Panc1 (cell line): ENCODE measurements at regions not wholly inside any gene's neighbourhood (a gene's known extent, or its start where the extent isn't known, plus 50 kb on each side); places are given as distances from the start of the nearest gene placed in this dataset.

Experiments
- ATAC-seq: fragments of 200-7000 bp; cut with Tn5 transposase; 2 replicates; pipeline ENCODE4 v1.9.1; 2020; ENCODE audit warnings: mild to moderate bottlenecking, moderate library complexity
- BruUV-seq: library from RNA; stranded (reverse); fragments of 400-500 nt; replicated peaks from 2 replicates; lab custom pipeline; 2021; lab: Mats Ljungman, UMichigan
- CTCF ChIA-PET: fragments of 300-600 bp; sonication (Branson Sonifier 250); formaldehyde crosslinking; loops from one replicate; lab custom pipeline; 2022; ENCODE audit warnings: antibody characterized with exemption; lab: Charles Lee
- POLR2A ChIA-PET: fragments of 300-600 bp; sonication (Branson Sonifier 250); formaldehyde crosslinking; loops from one replicate; lab custom pipeline; 2022; ENCODE audit warnings: antibody characterized with exemption; lab: Charles Lee
- DNase-seq: peaks from one replicate; pipeline ENCODE4 v3.0.0-alpha.2; 2010; ENCODE audit warnings: low read depth, low spot score
- H3K27ac ChIP-seq: 2 replicates; pipeline ENCODE4 v1.5.1; 2011; ENCODE audit warnings: mild to moderate bottlenecking, low read length, inconsistent platforms
- H3K27me3 ChIP-seq: fragments of 200-500 bp; sonication (Bioruptor generic); 2 replicates; pipeline ENCODE4 v1.6.0; 2014; ENCODE audit warnings: low read length, inconsistent platforms; ENCODE audit not compliant: control insufficient read depth, insufficient read depth
- H3K36me3 ChIP-seq: fragments of 200-500 bp; sonication (Bioruptor generic); 2 replicates; pipeline ENCODE4 v1.5.1; 2014; ENCODE audit warnings: inconsistent platforms, mild to moderate bottlenecking, low read length, moderate library complexity; ENCODE audit not compliant: control insufficient read depth, insufficient read depth
- H3K4me1 ChIP-seq: 2 replicates; pipeline ENCODE4 v1.5.1; 2011; ENCODE audit warnings: inconsistent platforms, mild to moderate bottlenecking, low read length, moderate library complexity; ENCODE audit not compliant: control insufficient read depth, insufficient read depth
- H3K4me3 ChIP-seq, 2 experiments: 2 replicates each; pipeline ENCODE4 v1.5.1; 2011 to 2012; ENCODE audit warnings: low read depth in 2 of 2, low read length in 2 of 2, mild to moderate bottlenecking in 2 of 2, inconsistent platforms in 1 of 2, moderate library complexity in 1 of 2
- H3K9me3 ChIP-seq: fragments of 200-500 bp; sonication (Bioruptor generic); 2 replicates; pipeline ENCODE4 v1.5.1; 2014; ENCODE audit warnings: low read depth, mild to moderate bottlenecking, inconsistent platforms, low read length, moderate library complexity; ENCODE audit not compliant: control insufficient read depth, insufficient read depth
- CTCF ChIP-seq: fragments of 450-650 bp; IDR thresholded peaks from 2 replicates; pipeline ENCODE4 v1.5.1; 2017; ENCODE audit warnings: mild to moderate bottlenecking
- POLR2AphosphoS5 ChIP-seq: IDR thresholded peaks from 2 replicates; pipeline ENCODE4 v1.6.1; 2012; ENCODE audit warnings: mild to moderate bottlenecking, low read depth, low read length, moderate library complexity
- REST ChIP-seq, 2 experiments: IDR thresholded peaks; 2 replicates each; pipeline ENCODE4 v1.6.1; 2011 to 2012; ENCODE audit warnings: low read depth in 2 of 2, control low read depth in 1 of 2, low read length in 1 of 2, mild to moderate bottlenecking in 1 of 2, moderate library complexity in 1 of 2; ENCODE audit not compliant: insufficient read depth in 1 of 2
- SIN3A ChIP-seq: IDR thresholded peaks from 2 replicates; pipeline ENCODE4 v1.6.1; 2012; ENCODE audit warnings: low read depth, mild to moderate bottlenecking, low read length, moderate library complexity, borderline replicate concordance; ENCODE audit not compliant: insufficient read depth
- TCF7L2 ChIP-seq: IDR thresholded peaks from 2 replicates; pipeline ENCODE4 v1.6.1; 2011; ENCODE audit warnings: mild to moderate bottlenecking, low read depth, low read length, inconsistent platforms
- in situ Hi-C: cut with HindIII; loops from 2 replicates; pipeline ENCODE4 v1.10.0; 2016; ENCODE audit warnings: low sequenced_read_pairs, low pct_unique_long_range_greater_than_20kb
- intact Hi-C: fragments of 100-400 bp; cut with micrococcal nuclease; formaldehyde crosslinking; loops from one replicate; pipeline ENCODE4 v1.10.0; 2022; ENCODE audit not compliant: unreplicated experiment

GRCh38 chr15:29910068-29910467, 87.8 kb upstream of the TJP1 start:
- Histone ChIP-seq H3K27me3 (0 out of 2 replicates have a peak, but pooled peaks cover 2% of the 10 kb centered on the region), H3K4me3 (no peak overlapping the region), H3K4me1 (no peaks in the 10 kb centered on the region), H3K9me3 (no peaks in the 10 kb centered on the region), H3K36me3 (no peaks in the 10 kb centered on the region), H3K27ac (no peak overlapping the region)
- TF ChIP-seq CTCF (no peak), SIN3A (no peak), TCF7L2 (no peak), POLR2AphosphoS5 (no peak), REST (IDR thresholded peaks at IDR 0.05; ENCODE audit: insufficient read depth in 1 of 2, low read depth in 2 of 2, low read length in 1 of 2) (no peak)
- ATAC-seq = no peak
- BruUV-seq = no TSS peak
- CTCF ChIA-PET = no interaction called here
- in situ Hi-C loops = no loop called here
- POLR2A ChIA-PET = no interaction called here
- no peak for DNase-seq
- intact Hi-C loops = no loop called here

- no peaks in the 10 kb centered on the region for H3K36me3 ChIP-seq
- no peaks in the 10 kb centered on the region for H3K4me1 ChIP-seq
- ChIA-PET CTCF (no interaction called here), POLR2A (no interaction called here)
- H3K9me3 ChIP-seq = no peaks in the 10 kb centered on the region
- H3K4me3 ChIP-seq = no peak overlapping the region
- no peak for DNase-seq
- BruUV-seq = no TSS peak
- in situ Hi-C loops = no loop called here
- no peak for ATAC-seq
- TF ChIP-seq CTCF (no peak), SIN3A (no peak), REST (IDR thresholded peaks at IDR 0.05; ENCODE audit: insufficient read depth in 1 of 2, low read depth in 2 of 2, low read length in 1 of 2) (no peak), POLR2AphosphoS5 (no peak), TCF7L2 (no peak)
- no peak overlapping the region for H3K27ac ChIP-seq
- H3K27me3 ChIP-seq = no peaks in the 10 kb centered on the region
- intact Hi-C loops = no loop called here
These were observed 82.6 kb upstream of the TJP1 start for GRCh38 chr15:29904757-29905417.
